Breast epithelium (tissue), 3 donors: ENCODE measurements at regions not wholly inside any gene's neighbourhood (a gene's known extent, or its start where the extent isn't known, plus 50 kb on each side); places are given as distances from the start of the nearest gene placed in this dataset.

Source experiments
- POLR2A ChIP-seq: fragments of 450-650 bp; IDR thresholded peaks from one replicate; pipeline ENCODE4 v1.6.1; 2016; ENCODE audit warnings: antibody characterized with exemption, mild to moderate bottlenecking, moderate library complexity
- POLR2AphosphoS5 ChIP-seq, 3 donors: sonication (generic); formaldehyde crosslinking; IDR thresholded peaks; one replicate each; pipeline ENCODE4 v1.6.1; 2017; ENCODE audit warnings: antibody characterized with exemption in 3 of 3

DNA sequence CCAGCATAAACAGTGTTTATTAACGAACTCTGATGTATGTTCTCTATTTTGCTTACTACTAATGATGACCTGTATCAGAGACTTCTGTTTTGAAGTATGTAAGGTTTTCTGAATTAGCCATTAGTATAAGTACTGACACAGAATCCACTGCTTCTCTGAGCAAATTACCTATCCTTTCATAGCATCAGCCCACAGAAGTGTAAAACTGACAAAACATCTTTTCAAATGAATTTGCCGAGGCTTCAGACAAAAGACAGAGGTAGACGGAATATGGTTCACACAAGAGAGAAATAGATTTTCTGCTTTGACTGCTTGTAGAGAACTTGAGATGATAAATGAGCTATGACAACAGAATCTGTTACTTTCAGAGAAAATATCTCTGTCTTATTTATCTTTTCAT, 1051.6 kb downstream of the AMY1C start:
- TF ChIP-seq POLR2A (no peak), POLR2AphosphoS5 (IDR thresholded peaks at IDR 0.05) (no peak)
